ENCODE measurements at regions not wholly inside any gene's neighbourhood (a gene's known extent, or its start where the extent isn't known, plus 50 kb on each side); places are given as distances from the start of the nearest gene placed in this dataset.

- TF ChIP-seq, protein P1, sequence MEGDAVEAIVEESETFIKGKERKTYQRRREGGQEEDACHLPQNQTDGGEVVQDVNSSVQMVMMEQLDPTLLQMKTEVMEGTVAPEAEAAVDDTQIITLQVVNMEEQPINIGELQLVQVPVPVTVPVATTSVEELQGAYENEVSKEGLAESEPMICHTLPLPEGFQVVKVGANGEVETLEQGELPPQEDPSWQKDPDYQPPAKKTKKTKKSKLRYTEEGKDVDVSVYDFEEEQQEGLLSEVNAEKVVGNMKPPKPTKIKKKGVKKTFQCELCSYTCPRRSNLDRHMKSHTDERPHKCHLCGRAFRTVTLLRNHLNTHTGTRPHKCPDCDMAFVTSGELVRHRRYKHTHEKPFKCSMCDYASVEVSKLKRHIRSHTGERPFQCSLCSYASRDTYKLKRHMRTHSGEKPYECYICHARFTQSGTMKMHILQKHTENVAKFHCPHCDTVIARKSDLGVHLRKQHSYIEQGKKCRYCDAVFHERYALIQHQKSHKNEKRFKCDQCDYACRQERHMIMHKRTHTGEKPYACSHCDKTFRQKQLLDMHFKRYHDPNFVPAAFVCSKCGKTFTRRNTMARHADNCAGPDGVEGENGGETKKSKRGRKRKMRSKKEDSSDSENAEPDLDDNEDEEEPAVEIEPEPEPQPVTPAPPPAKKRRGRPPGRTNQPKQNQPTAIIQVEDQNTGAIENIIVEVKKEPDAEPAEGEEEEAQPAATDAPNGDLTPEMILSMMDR (IDR thresholded peaks at IDR 0.05; ENCODE audit: low read depth, low read length, missing control alignments): no peak
- DNase-seq (ENCODE audit: low read depth): no peak
- no peak overlapping the region for H3K4me3 ChIP-seq (ENCODE audit: low read depth, low read length)
Measured at GRCh38 chr4:163582703-163583102, 88.2 kb downstream of the TMA16 start.

DNA sequence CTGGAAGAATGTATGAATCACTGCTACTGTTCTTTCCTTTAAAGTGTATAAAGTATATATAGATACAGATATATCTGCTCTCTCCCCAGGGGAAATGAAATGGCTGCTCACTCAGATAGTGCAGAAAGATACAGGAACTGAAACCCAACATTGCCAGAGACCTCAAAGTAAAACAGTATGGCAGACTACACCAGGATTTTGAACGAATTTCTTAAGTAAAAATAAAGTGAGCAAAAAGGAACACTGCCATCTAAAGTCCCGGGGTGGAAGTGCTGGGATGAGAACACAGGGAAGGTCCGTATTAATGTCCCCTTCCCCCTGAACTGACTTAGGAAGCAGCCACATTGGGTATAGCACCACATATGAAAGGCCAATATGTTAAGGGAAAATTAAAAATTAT lies 93.4 kb downstream of the TMA16 start:
- H3K4me3 ChIP-seq (ENCODE audit: low read depth, low read length): no peak overlapping the region
- TF ChIP-seq, protein P1 (IDR thresholded peaks at IDR 0.05; ENCODE audit: low read depth, low read length, missing control alignments): peak; percentile 63
- peak; percentile 77 for DNase-seq (ENCODE audit: low read depth)

DNA sequence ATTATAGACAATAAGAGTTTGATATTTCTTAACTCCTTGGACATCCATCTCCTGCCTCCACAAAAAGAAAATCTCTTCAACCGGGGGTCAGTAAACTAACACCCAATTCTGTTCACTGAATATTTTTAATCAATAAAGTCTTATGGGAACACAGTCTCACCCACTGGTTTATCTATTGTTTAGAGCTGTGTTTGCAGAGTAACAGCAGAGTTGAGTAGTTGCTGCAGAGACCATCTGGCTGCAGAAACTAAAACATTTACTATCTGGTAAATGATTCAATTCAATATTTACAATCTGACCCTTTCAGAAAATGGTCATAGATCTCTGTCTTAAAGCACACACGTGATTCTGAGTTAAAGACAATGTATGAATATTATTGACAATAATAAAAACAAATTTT lies 94.0 kb downstream of the TMA16 start:
- H3K4me3 ChIP-seq (ENCODE audit: low read depth, low read length): no peak overlapping the region
- TF ChIP-seq, protein P1 (IDR thresholded peaks at IDR 0.05; ENCODE audit: low read depth, low read length, missing control alignments): no peak
- no peak for DNase-seq (ENCODE audit: low read depth)

DNA sequence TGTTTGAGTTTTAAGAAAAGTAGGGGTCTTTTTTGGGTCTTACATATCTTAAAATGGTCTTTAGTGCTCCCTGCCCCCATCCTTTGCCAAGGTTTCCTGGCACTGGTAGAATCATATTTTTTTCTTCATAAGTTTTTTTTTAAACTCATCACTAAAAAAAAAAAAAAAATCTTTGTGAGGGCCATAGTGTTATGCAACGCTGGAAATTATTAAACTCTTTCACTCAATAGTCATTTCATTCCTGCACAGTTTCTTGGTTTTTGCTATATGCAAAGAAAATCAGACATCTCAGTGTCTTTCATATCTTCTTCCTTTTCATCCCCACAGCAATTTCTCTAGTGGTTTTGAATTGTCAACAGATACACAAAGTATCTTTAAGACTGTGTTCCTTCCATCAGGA lies 95.6 kb downstream of the TMA16 start:
- no peak overlapping the region for H3K4me3 ChIP-seq (ENCODE audit: low read depth, low read length)
- no peak for DNase-seq (ENCODE audit: low read depth)
- TF ChIP-seq, protein P1 (IDR thresholded peaks at IDR 0.05; ENCODE audit: low read depth, low read length, missing control alignments): no peak

- no peak overlapping the region for H3K4me3 ChIP-seq (ENCODE audit: low read depth, low read length)
Measured at GRCh38 chr4:163590619-163591264, 96.3 kb downstream of the TMA16 start.

GRCh38 chr4:163591614-163592020 lies 97.1 kb downstream of the TMA16 start:
- H3K4me3 ChIP-seq (ENCODE audit: low read depth, low read length): no peak overlapping the region
- TF ChIP-seq, protein P1 (IDR thresholded peaks at IDR 0.05; ENCODE audit: low read depth, low read length, missing control alignments): no peak
- peak; percentile 67 for DNase-seq (ENCODE audit: low read depth)

More at GRCh38 chr4:163590619-163591264, 96.3 kb downstream of the TMA16 start:
- TF ChIP-seq, protein P1 (IDR thresholded peaks at IDR 0.05; ENCODE audit: low read depth, low read length, missing control alignments): no peak
- DNase-seq (ENCODE audit: low read depth): no peak

DNA sequence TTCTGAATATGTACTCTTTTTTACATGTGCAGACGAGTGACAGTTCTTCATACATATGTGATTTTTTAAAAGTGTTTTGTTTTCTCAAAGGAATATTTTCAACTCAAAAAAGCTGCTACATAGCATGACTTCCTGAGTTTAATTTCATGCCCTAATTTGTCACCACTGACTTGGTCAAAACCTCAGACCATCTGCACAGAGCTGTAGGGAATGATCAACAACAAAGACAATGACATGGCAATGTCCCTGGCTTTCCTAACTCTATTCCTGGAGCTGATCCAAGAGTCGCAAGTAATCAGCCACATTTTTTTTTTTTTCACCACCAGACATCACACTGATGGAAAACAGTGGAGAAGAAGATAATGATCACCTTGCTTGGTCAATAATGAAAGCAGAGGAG lies 97.7 kb downstream of the TMA16 start:
- DNase-seq (ENCODE audit: low read depth): no peak
- no peak overlapping the region for H3K4me3 ChIP-seq (ENCODE audit: low read depth, low read length)
- TF ChIP-seq, protein P1 (IDR thresholded peaks at IDR 0.05; ENCODE audit: low read depth, low read length, missing control alignments): no peak
